ENCODE measurements at regions not wholly inside any gene's neighbourhood (a gene's known extent, or its start where the extent isn't known, plus 50 kb on each side); places are given as distances from the start of the nearest gene placed in this dataset.

GRCh38 chr13:55007681-55008080, 1979.1 kb downstream of the OLFM4 start:
- Histone ChIP-seq H3K23me2 (ENCODE audit: low read depth, low read length) (no peaks in the 10 kb centered on the region; the same call in 1 of the 2 replicates), H4K5ac (ENCODE audit: insufficient read length, low read depth, low read length) (no peak overlapping the region), H3K27ac (ENCODE audit: low read depth, low read length) (no peak overlapping the region), H3K9ac (replicated peaks in 1 of 4; ENCODE audit: extremely low read depth in 1 of 4, low read depth in 3 of 4, low read length in 3 of 4) (no peak overlapping the region), H3K9me3 (ENCODE audit: insufficient read depth in 2 of 2, low read depth in 1 of 2, low read length in 1 of 2) (peaks cover 3 to 8% of the 10 kb centered on the region in 2 experiments; a peak in 2 of 4 replicates), H4K91ac (replicated peaks; ENCODE audit: insufficient read length, low read length) (peak overlapping the region; percentile 94), H3K23ac (ENCODE audit: insufficient read length) (no peak overlapping the region), H2AFZ (ENCODE audit: low read length) (no peak overlapping the region), H3K36me3 (ENCODE audit: control insufficient read depth in 2 of 4, insufficient read depth in 4 of 4, low read length in 3 of 4) (peaks cover 0 to 3% (median 0%) of the 10 kb centered on the region in 4 experiments; a peak in 2 of 8 replicates), H2BK120ac (replicated peaks; ENCODE audit: low read depth, low read length) (peak overlapping the region; percentile 94), H3K79me2 (ENCODE audit: control insufficient read depth in 1 of 2, insufficient read depth in 2 of 2, low read length in 2 of 2) (no peaks in the 10 kb centered on the region), H4K8ac (ENCODE audit: extremely low read depth, insufficient read depth, low read length) (peak overlapping the region; percentile 65; the same call in 1 of the 2 replicates), H3K4me3 (ENCODE audit: extremely low read depth in 1 of 4, insufficient read depth in 2 of 4, low read depth in 3 of 4, low read length in 4 of 4) (no peak overlapping the region), H3K4me2 (ENCODE audit: insufficient read depth in 1 of 2, low read depth in 2 of 2, low read length in 2 of 2) (no peak overlapping the region), H2BK15ac (ENCODE audit: low read length) (no peak overlapping the region), H4K20me1 (replicated peaks in 1 of 2; ENCODE audit: control insufficient read depth in 1 of 2, insufficient read depth in 2 of 2, low read length in 2 of 2) (no peaks in the 10 kb centered on the region), H2AK5ac (ENCODE audit: low read depth, low read length) (no peak overlapping the region), H3K4me1 (replicated peaks in 1 of 4; ENCODE audit: control insufficient read depth in 3 of 4, insufficient read depth in 4 of 4, low read length in 3 of 4) (peaks cover 0 to 3% (median under 1%) of the 10 kb centered on the region in 4 experiments; a peak in 2 of 7 replicates), H3K4ac (replicated peaks; ENCODE audit: insufficient read length, low read depth, low read length) (no peak overlapping the region), H3K27me3 (replicated peaks in 1 of 4; ENCODE audit: control insufficient read depth in 3 of 4, extremely low read depth in 1 of 4, insufficient read depth in 3 of 4, low read length in 3 of 4) (no peaks in the 10 kb centered on the region), H2BK20ac (ENCODE audit: low read length) (peak overlapping the region; percentile 27), H3K14ac (ENCODE audit: insufficient read length) (no peak overlapping the region), H2BK12ac (ENCODE audit: low read depth, low read length) (peak overlapping the region; percentile 29; the same call in 1 of the 2 replicates), H2BK5ac (ENCODE audit: low read depth, low read length) (no peak overlapping the region), H3K18ac (ENCODE audit: extremely low read depth, low read length) (no peak overlapping the region; the same call in 1 of the 2 replicates), H3K79me1 (ENCODE audit: low read depth, low read length) (no peaks in the 10 kb centered on the region), H3K56ac (replicated peaks; ENCODE audit: insufficient read length, low read depth, low read length) (no peak overlapping the region)
- POLR2A ChIA-PET (ENCODE audit: partially characterized antibody): no interaction called here
- WGBS, 2 experiments (ENCODE audit: extremely low coverage in 1 of 2, insufficient coverage in 1 of 2, insufficient read length in 1 of 2, insufficient replicate concordance in 2 of 2, low coverage in 1 of 2, low lambda C conversion rate in 2 of 2, missing lambda C conversion rate in 1 of 2): 77% methylated on average over 2 of the region's 2 CpGs; no CpG with 5 or more reads in 1 of the 2 experiments
- FAIRE-seq: no peak
- no peak for DNase-seq (ENCODE audit: low read depth in 1 of 2, low spot score in 2 of 2)
- CTCF ChIA-PET (ENCODE audit: partially characterized antibody): interaction anchor here (0.6 kb wide), 1 partner anchor 695 kb away, joined by 3 read pairs; no protein-coding TSS in a partner anchor
- no peak for TF ChIP-seq BCL11A (IDR thresholded peaks at IDR 0.05; ENCODE audit: low read depth in 2 of 2, low read length in 2 of 2)
- no peak for TF ChIP-seq POLR2AphosphoS5 (IDR thresholded peaks at IDR 0.05; ENCODE audit: low read depth, low read length)
- TF ChIP-seq BRCA1 (IDR thresholded peaks at IDR 0.05; ENCODE audit: low read depth, low read length): no peak
- no peak for TF ChIP-seq CHD2 (IDR thresholded peaks at IDR 0.05; ENCODE audit: low read length)
- TF ChIP-seq CEBPB (IDR thresholded peaks at IDR 0.05; ENCODE audit: low read depth, low read length): no peak
- no peak for TF ChIP-seq RAD21 (IDR thresholded peaks at IDR 0.05 in 1 of 2, conservative IDR thresholded peaks at IDR 0.05 in 1 of 2; ENCODE audit: low read depth in 2 of 2, low read length in 2 of 2)
- no peak for TF ChIP-seq SIX5 (IDR thresholded peaks at IDR 0.05; ENCODE audit: low read depth, low read length)
- no peak for TF ChIP-seq CREB1 (IDR thresholded peaks at IDR 0.05)
- TF ChIP-seq, protein P1, sequence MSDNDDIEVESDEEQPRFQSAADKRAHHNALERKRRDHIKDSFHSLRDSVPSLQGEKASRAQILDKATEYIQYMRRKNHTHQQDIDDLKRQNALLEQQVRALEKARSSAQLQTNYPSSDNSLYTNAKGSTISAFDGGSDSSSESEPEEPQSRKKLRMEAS (IDR thresholded peaks at IDR 0.05): no peak
- no peak for TF ChIP-seq NANOG (IDR thresholded peaks at IDR 0.05; ENCODE audit: insufficient read depth, low read depth, low read length, poor library complexity, severe bottlenecking)
- TF ChIP-seq RNF2 (IDR thresholded peaks at IDR 0.05; ENCODE audit: borderline replicate concordance, low read depth, low read length, missing control alignments, poor library complexity, severe bottlenecking): no peak

Measured in H1 (cell line).